RKO (cell line): ENCODE measurements at regions not wholly inside any gene's neighbourhood (a gene's known extent, or its start where the extent isn't known, plus 50 kb on each side); places are given as distances from the start of the nearest gene placed in this dataset.

Experiments used
- DNase-seq: peaks from one replicate; pipeline ENCODE4 v3.0.0-alpha.2; 2016; ENCODE audit warnings: low spot score

GRCh38 chr22:47663615-47664605, 901.5 kb downstream of the TBC1D22A start:
- DNase-seq, result no peak

GRCh38 chr22:47659467-47660223, 897.2 kb downstream of the TBC1D22A start:
- DNase-seq, result no peak

GRCh38 chr22:47658182-47658581, 895.7 kb downstream of the TBC1D22A start:
- no peak for DNase-seq

- DNase-seq, result no peak
Measured at GRCh38 chr22:47657224-47657623, 894.8 kb downstream of the TBC1D22A start.

- no peak for DNase-seq
Measured at GRCh38 chr22:47656806-47657205, 894.4 kb downstream of the TBC1D22A start.

- DNase-seq, result no peak
Measured at GRCh38 chr22:47655930-47656329, 893.5 kb downstream of the TBC1D22A start.

- no peak for DNase-seq
Measured at GRCh38 chr22:47654922-47655491, 892.6 kb downstream of the TBC1D22A start.

GRCh38 chr22:47653921-47654320, 891.5 kb downstream of the TBC1D22A start:
- no peak for DNase-seq

GRCh38 chr22:47651216-47651987, 889.0 kb downstream of the TBC1D22A start:
- DNase-seq, result no peak

GRCh38 chr22:47647720-47648119, 885.3 kb downstream of the TBC1D22A start:
- no peak for DNase-seq

GRCh38 chr22:47647181-47647580, 884.7 kb downstream of the TBC1D22A start:
- no peak for DNase-seq

- DNase-seq, result no peak
Measured at GRCh38 chr22:47645923-47646322, 883.5 kb downstream of the TBC1D22A start.

GRCh38 chr22:47645450-47645914, 883.0 kb downstream of the TBC1D22A start:
- peak; percentile 21 for DNase-seq

GRCh38 chr22:47634347-47634746, 871.9 kb downstream of the TBC1D22A start:
- no peak for DNase-seq

- no peak for DNase-seq
Measured at GRCh38 chr22:47633111-47633510, 870.7 kb downstream of the TBC1D22A start.

- no peak for DNase-seq
Measured at GRCh38 chr22:47632701-47633100, 870.3 kb downstream of the TBC1D22A start.

- no peak for DNase-seq
Measured at GRCh38 chr22:47631571-47632102, 869.2 kb downstream of the TBC1D22A start.

GRCh38 chr22:47630741-47631534, 868.5 kb downstream of the TBC1D22A start:
- DNase-seq, result no peak

- DNase-seq, result no peak
Measured at GRCh38 chr22:47629791-47630655, 867.6 kb downstream of the TBC1D22A start.
